Stomach smooth muscle (tissue), 2 donors: ENCODE measurements at regions not wholly inside any gene's neighbourhood (a gene's known extent, or its start where the extent isn't known, plus 50 kb on each side); places are given as distances from the start of the nearest gene placed in this dataset.
"Not testable (repeated sequence)": the region's sequence is repeated elsewhere in the genome, so short reads cannot be mapped to it uniquely, and the experiment has no call there.

ENCODE experiments used
- H3K27ac ChIP-seq: one replicate; pipeline ENCODE4 v1.7.0; 2013; ENCODE audit warnings: mild to moderate bottlenecking, low read length, inconsistent platforms
- H3K27me3 ChIP-seq, 2 donors: one replicate each; pipeline ENCODE4 v1.7.0; 2013; ENCODE audit warnings: low read length in 2 of 2; ENCODE audit not compliant: insufficient read depth in 2 of 2, control insufficient read depth in 1 of 2
- H3K36me3 ChIP-seq, 2 donors: one replicate each; pipeline ENCODE4 v1.7.0; 2013; ENCODE audit warnings: low read length in 2 of 2; ENCODE audit not compliant: control insufficient read depth in 2 of 2, insufficient read depth in 2 of 2
- H3K4me1 ChIP-seq: one replicate; pipeline ENCODE4 v1.7.0; 2013; ENCODE audit warnings: low read length; ENCODE audit not compliant: control insufficient read depth, insufficient read depth
- H3K4me3 ChIP-seq, 2 donors: one replicate each; pipeline ENCODE4 v1.7.0; 2013; ENCODE audit warnings: low read length in 2 of 2
- H3K9ac ChIP-seq, 2 donors: one replicate each; pipeline ENCODE4 v1.7.0; 2013; ENCODE audit warnings: low read length in 2 of 2, mild to moderate bottlenecking in 1 of 2
- H3K9me3 ChIP-seq, 2 donors: one replicate each; pipeline ENCODE4 v1.7.0; 2013; ENCODE audit warnings: low read length in 2 of 2; ENCODE audit not compliant: control insufficient read depth in 2 of 2
- donor health status: healthy.
- donor health status: Pancreatic carcinoma.

DNA sequence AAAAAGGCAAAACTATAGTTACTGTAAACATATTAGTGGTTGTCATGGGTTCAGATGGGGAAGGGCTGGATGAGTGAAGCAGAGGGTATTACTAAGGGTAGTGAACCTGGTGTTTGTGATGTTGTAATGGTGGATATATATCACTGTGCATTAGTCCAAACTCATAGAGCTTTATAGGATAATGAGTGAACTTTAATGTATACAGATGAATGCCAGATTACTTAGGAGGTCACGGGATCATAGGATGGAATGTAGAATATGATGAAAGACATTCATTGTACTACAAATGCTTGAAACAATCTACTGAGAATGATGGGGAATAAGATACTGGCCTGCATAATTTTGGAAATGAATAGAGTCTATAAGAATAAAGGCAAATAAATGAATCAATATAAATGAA, 226.7 kb upstream of the ZNF804A start:
- Histone ChIP-seq H3K9me3 (no peaks in the 10 kb centered on the region), H3K27me3 (no peaks in the 10 kb centered on the region), H3K36me3 (no peaks in the 10 kb centered on the region), H3K9ac (no peak overlapping the region), H3K27ac (no peak overlapping the region), H3K4me3 (no peak overlapping the region), H3K4me1 (no peaks in the 10 kb centered on the region)

DNA sequence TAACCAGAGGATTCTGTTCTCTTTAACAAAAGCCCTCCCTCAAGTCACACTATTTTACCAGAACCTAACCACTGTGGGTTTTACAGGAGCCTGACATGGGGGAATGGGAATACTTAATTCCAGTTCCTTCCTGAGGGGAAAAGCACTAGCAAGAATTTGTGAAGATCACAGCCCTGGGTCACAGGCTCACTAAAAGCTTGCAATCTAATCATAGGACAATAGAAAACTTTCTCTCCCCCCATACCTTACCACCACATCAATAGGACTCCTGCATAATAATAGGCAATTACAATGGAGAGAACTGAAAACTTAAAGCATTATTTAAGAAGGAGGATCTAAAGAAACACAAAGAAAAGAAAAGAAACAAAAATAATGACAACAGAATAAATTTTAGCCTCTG, 225.8 kb upstream of the ZNF804A start:
- no peaks in the 10 kb centered on the region for H3K27me3 ChIP-seq
- no peak overlapping the region for H3K4me3 ChIP-seq
- H3K36me3 ChIP-seq, result no peaks in the 10 kb centered on the region
- H3K27ac ChIP-seq, result no peak overlapping the region
- no peaks in the 10 kb centered on the region for H3K4me1 ChIP-seq
- no peak overlapping the region for H3K9ac ChIP-seq
- H3K9me3 ChIP-seq, result no peaks in the 10 kb centered on the region

DNA sequence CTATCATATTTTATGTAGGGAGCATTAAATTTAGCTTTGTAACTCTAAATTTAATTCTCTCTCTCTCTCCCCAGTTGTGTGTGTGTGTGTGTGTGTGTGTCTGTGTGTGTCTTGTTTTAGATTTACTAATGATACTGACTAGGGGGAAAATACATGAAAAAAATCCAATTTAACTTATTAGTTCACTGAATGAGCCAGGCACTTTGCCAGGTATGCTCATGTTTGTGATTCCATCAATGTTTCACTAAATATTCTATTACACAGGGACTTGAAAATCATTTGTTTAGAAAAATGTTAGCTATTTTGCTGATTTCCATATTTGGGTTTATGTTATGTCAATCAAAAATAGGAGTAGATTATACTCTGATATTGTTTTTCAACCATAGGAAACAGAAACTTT, 203.7 kb upstream of the ZNF804A start:
- Histone ChIP-seq H3K4me3 (no peak overlapping the region), H3K9me3 (peaks cover 0 to 3% of the 10 kb centered on the region in 2 donors), H3K27ac (no peak overlapping the region), H3K27me3 (no peaks in the 10 kb centered on the region), H3K9ac (no peak overlapping the region), H3K4me1 (no peaks in the 10 kb centered on the region), H3K36me3 (no peaks in the 10 kb centered on the region)

DNA sequence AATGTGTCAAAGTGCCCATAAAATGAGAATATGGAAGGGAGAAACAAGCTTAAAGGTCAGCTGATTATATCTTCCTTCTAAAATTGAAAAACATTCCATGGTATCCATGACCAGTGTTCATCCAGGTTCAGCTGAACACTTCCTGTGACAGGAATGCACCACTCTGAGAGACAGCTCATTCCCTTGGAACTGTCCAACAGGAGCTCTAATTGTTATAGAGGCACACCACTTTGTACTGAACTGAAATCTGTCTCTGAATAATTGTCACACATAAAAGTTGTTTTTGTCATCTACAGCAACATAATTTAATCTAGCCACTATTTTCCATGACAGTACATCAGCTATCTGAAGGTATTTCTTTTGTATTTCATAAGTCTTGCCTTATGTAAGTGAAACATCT, 195.9 kb upstream of the ZNF804A start:
- Histone ChIP-seq H3K27ac (no peak overlapping the region), H3K4me3 (no peak overlapping the region), H3K4me1 (no peaks in the 10 kb centered on the region)

DNA sequence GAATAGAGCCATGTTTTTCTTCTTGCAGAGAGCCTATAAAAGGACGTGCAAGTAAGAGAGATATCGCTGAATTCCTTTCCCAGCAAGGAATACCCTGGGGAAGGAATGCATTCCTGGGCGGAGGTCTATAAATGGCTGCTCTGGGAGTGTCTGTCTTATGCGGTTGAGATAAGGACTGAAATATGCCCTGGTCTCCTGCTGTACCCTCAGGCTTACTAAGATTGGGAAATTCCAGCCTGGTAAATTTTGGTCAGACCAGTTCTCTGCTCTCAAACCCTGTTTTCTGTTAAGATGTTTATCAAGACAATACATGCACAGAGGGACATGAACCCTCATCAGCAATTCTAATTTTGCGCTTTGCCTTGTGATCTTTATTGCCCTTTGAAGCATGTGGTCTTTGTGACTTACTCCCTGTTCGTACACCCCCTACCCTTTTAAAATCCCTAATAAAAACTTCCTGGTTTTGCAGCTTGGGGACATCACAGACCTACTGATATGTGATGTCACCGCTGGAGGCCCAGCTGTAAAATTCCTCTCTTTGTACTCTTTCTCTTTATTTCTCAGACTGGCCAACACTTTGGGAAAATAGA, 191.2 kb upstream of the ZNF804A start:
- not testable (repeated sequence) for H3K27me3 ChIP-seq, H3K9me3 ChIP-seq, H3K9ac ChIP-seq, H3K4me1 ChIP-seq, H3K4me3 ChIP-seq, H3K27ac ChIP-seq, H3K36me3 ChIP-seq

More for the DNA sequence above, 195.9 kb upstream of the ZNF804A start:
- H3K9ac ChIP-seq, result no peak overlapping the region
- no peaks in the 10 kb centered on the region for H3K9me3 ChIP-seq
- H3K36me3 ChIP-seq, result no peaks in the 10 kb centered on the region
- no peaks in the 10 kb centered on the region for H3K27me3 ChIP-seq

DNA sequence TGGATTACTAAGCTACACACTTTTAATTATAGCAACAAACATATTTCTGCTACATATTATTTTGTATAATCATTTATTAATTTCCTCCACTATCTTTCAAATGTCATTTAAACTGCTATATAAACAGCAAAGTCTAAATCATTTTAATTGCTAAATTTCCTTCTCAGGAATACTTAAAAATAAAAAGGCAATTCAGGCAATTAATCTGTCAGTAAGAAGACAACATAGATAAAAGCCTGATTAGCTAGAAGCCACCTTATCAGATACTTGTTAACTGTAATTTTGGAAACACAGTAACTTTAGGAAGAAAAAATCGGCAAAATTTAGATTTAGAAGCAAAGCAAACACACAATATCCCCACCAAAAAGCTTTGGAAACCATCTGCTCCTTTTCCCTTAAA, 188.2 kb upstream of the ZNF804A start:
- no peak overlapping the region for H3K27ac ChIP-seq
- no peaks in the 10 kb centered on the region for H3K4me1 ChIP-seq
- H3K9me3 ChIP-seq, result no peaks in the 10 kb centered on the region
- no peaks in the 10 kb centered on the region for H3K36me3 ChIP-seq
- H3K4me3 ChIP-seq, result no peak overlapping the region
- H3K27me3 ChIP-seq, result no peaks in the 10 kb centered on the region
- no peak overlapping the region for H3K9ac ChIP-seq

DNA sequence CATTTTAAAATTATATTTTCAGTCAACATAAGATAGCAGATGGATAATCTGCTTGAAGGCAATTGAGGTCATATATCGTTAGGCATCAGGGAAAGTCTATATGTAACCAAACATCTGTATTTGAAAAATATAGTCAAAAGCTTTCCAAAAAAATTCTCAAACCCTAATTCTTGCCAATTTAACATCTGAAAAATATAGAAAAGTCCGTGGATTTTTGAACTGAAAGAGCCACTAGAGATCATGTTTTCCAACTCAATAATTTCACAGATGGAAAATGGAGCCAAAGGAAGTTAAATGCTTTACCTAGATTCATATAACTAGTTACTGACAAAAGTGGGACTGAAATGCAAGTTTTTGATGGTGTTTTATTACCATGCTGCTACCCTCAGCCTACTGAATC, 185.1 kb upstream of the ZNF804A start:
- H3K9ac ChIP-seq, result no peak overlapping the region
- no peaks in the 10 kb centered on the region for H3K4me1 ChIP-seq
- H3K27me3 ChIP-seq, result no peaks in the 10 kb centered on the region
- no peaks in the 10 kb centered on the region for H3K36me3 ChIP-seq
- no peak overlapping the region for H3K4me3 ChIP-seq
- H3K27ac ChIP-seq, result no peak overlapping the region
- H3K9me3 ChIP-seq, result no peaks in the 10 kb centered on the region

DNA sequence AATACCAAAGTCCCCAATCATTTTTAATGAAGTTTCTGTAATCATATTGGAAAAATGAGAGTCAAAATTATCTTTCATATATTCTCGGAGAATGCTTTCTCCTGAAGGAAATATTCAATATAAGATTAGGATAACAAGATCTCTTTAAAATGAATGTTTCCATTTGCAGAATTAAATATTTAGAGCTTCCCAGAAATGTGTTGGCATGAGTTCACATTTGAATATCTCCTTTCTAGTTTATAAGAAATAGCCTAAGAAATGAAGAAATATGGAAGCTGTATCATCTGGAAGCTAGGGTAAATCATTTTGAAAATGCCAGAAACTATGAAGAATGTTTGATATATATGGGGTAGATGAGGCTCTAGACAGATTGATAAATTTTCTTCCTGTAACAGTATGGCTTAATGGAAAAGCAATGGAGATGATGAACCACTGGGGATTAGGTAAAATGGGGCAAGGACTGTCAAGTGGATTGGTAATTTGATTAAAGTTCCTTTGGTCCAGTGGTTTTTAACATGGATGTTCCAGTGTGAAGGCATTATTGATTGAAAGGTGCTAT, 184.6 kb upstream of the ZNF804A start:
- no peak overlapping the region for H3K4me3 ChIP-seq
- H3K4me1 ChIP-seq, result no peaks in the 10 kb centered on the region
- H3K36me3 ChIP-seq, result no peaks in the 10 kb centered on the region
- no peaks in the 10 kb centered on the region for H3K9me3 ChIP-seq
- H3K9ac ChIP-seq, result no peak overlapping the region
- H3K27ac ChIP-seq, result no peak overlapping the region
- H3K27me3 ChIP-seq, result no peaks in the 10 kb centered on the region

DNA sequence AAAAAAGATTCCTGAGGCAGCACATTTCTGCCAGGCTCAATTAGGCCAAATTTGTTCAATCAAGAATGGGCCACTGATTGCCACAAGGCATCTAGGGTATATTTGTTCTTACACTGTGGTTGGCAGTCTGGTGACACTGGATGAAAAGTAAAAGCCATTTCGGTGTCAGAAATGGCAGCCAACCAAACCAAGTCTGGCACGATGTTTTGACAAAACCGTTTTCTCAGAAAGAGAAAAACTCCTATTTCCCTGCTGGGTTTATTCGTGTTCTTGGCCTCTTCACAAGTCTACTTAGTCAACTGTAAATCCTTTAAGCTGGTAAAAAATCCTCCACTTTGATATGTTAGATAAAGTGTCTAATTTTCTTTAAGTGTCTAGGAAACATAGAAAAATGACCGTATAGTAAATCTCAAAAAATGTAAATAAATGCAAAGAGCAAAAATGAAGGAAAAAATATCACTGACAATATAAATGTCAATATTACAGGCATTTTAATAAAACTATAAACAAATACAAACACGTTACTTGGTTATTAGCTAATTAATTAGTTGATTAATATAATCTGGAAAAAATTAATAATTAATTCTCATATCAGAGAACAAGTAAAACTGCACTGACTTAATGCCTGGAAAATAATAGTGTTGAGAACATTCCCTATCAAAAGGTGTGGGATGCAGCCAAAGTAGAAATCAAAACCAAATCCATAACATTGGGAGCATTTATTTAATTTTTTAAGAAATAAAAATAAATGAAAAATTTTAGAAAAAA, 182.0 kb upstream of the ZNF804A start:
- Histone ChIP-seq H3K36me3 (no peaks in the 10 kb centered on the region), H3K4me3 (no peak overlapping the region), H3K9ac (no peak overlapping the region), H3K4me1 (no peaks in the 10 kb centered on the region), H3K9me3 (no peaks in the 10 kb centered on the region), H3K27ac (no peak overlapping the region), H3K27me3 (no peaks in the 10 kb centered on the region)

DNA sequence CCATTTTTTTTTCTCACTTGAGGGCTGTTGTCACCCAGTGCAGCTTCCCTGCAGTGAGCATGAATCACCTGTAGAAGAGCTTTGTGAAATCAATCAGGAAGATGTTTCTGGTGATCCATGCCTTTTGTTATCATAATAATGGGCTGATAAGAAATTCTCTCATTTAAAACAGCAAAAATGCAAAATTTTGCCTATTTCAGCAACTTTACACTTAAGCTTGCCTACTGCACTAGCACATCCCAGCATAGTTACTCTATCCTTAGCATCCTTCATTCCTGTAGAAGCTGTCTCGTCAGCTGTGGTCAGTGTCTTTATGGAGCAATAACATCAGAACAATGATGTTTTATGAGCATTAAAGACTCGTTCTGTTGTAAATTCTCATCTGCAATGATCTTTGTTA, 178.6 kb upstream of the ZNF804A start:
- H3K36me3 ChIP-seq, result no peaks in the 10 kb centered on the region
- no peaks in the 10 kb centered on the region for H3K27me3 ChIP-seq
- no peak overlapping the region for H3K4me3 ChIP-seq
- H3K9me3 ChIP-seq, result no peaks in the 10 kb centered on the region
- H3K27ac ChIP-seq, result no peak overlapping the region
- no peak overlapping the region for H3K9ac ChIP-seq
- no peaks in the 10 kb centered on the region for H3K4me1 ChIP-seq

DNA sequence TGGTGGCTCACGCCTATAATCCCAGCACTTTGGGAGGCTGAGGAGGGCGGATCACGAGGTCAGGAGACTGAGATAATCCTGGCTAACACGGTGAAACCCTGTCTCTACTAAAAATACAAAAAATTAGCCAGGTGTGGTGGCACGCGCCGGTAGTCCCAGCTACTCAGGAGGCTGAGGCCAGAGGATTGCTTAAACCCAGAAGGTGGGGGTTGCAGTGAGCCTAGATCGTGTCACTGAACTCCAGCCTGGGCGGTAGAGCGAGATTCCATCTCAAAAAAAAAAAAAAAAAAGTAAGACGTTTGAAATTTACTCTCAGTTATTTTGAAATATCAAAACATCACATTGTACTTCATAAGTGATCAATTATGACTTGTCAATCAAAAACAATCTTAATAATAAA, 176.9 kb upstream of the ZNF804A start:
- not testable (repeated sequence) for H3K9ac ChIP-seq, H3K4me1 ChIP-seq, H3K4me3 ChIP-seq, H3K27ac ChIP-seq, H3K36me3 ChIP-seq, H3K9me3 ChIP-seq, H3K27me3 ChIP-seq
